SK-N-SH treated with all-trans-retinoic acid at 6 μM for 48 hours (cell line): ENCODE measurements at regions not wholly inside any gene's neighbourhood (a gene's known extent, or its start where the extent isn't known, plus 50 kb on each side); places are given as distances from the start of the nearest gene placed in this dataset.

Experiments used
- ATAC-seq: fragments of 200-7000 bp; cut with Tn5 transposase; 3 replicates; pipeline ENCODE4 v1.9.1; 2020; ENCODE audit warnings: mild to moderate bottlenecking, moderate library complexity
- ARNTL ChIP-seq: fragments of 450-650 bp; formaldehyde crosslinking; IDR thresholded peaks from 2 replicates; pipeline ENCODE4 v1.5.0; 2020; ENCODE audit warnings: low read depth, mild to moderate bottlenecking, moderate library complexity, borderline replicate concordance
- BACH2 ChIP-seq: fragments of 250-450 bp; sonication (Bioruptor Pico); IDR thresholded peaks from 2 replicates; pipeline ENCODE4 v1.9.0; 2021; ENCODE audit warnings: mild to moderate bottlenecking, borderline replicate concordance
- CREB5 ChIP-seq: fragments of 250-450 bp; sonication (Bioruptor Pico); IDR thresholded peaks from 2 replicates; pipeline ENCODE4 v1.5.1; 2020; ENCODE audit warnings: low read depth, mild to moderate bottlenecking, moderate library complexity
- CSDC2 ChIP-seq: fragments of 250-450 bp; sonication (Bioruptor Pico); IDR thresholded peaks from 2 replicates; pipeline ENCODE4 v1.5.0; 2020; ENCODE audit warnings: mild to moderate bottlenecking, moderate library complexity
- CSRNP3 ChIP-seq: fragments of 250-450 bp; sonication (Bioruptor Pico); IDR thresholded peaks from 2 replicates; pipeline ENCODE4 v1.5.1; 2021; ENCODE audit warnings: mild to moderate bottlenecking, moderate library complexity
- ESRRG ChIP-seq: fragments of 250-450 bp; sonication (Bioruptor Pico); IDR thresholded peaks from 2 replicates; pipeline ENCODE4 v1.6.1; 2021; ENCODE audit warnings: mild to moderate bottlenecking
- GLIS3 ChIP-seq: fragments of 250-450 bp; sonication (Bioruptor Pico); IDR thresholded peaks from 2 replicates; pipeline ENCODE4 v1.5.0; 2020; ENCODE audit warnings: mild to moderate bottlenecking, moderate library complexity
- ISL1 ChIP-seq: fragments of 250-450 bp; sonication (Bioruptor Pico); IDR thresholded peaks from 2 replicates; pipeline ENCODE4 v2.1.2; 2022; ENCODE audit warnings: mild to moderate bottlenecking, moderate library complexity
- OSR1 ChIP-seq: fragments of 250-450 bp; sonication (Bioruptor Pico); IDR thresholded peaks from 2 replicates; pipeline ENCODE4 v1.8.0; 2022; ENCODE audit warnings: moderate library complexity, mild to moderate bottlenecking, inconsistent platforms
- POU6F1 ChIP-seq: fragments of 250-450 bp; sonication (Bioruptor Pico); IDR thresholded peaks from 2 replicates; pipeline ENCODE4 v1.8.0; 2021; ENCODE audit warnings: low read depth, mild to moderate bottlenecking, moderate library complexity, borderline replicate concordance
- PPARA ChIP-seq: fragments of 250-450 bp; sonication (Bioruptor Pico); IDR thresholded peaks from 2 replicates; pipeline ENCODE4 v1.5.0; 2020; ENCODE audit warnings: mild to moderate bottlenecking, borderline replicate concordance
- RARB ChIP-seq: fragments of 250-450 bp; sonication (Bioruptor Pico); IDR thresholded peaks from 2 replicates; pipeline ENCODE4 v1.8.0; 2021; ENCODE audit warnings: mild to moderate bottlenecking, moderate library complexity
- SNAI2 ChIP-seq: fragments of 250-450 bp; sonication (Bioruptor Pico); IDR thresholded peaks from 2 replicates; pipeline ENCODE4 v1.5.0; 2020; ENCODE audit warnings: mild to moderate bottlenecking, moderate library complexity
- TCF4 ChIP-seq: fragments of 250-450 bp; sonication (Bioruptor Pico); IDR thresholded peaks from 2 replicates; pipeline ENCODE4 v1.8.0; 2021; ENCODE audit warnings: mild to moderate bottlenecking, moderate library complexity, borderline replicate concordance
- TOX ChIP-seq: fragments of 250-450 bp; sonication (Bioruptor Pico); IDR thresholded peaks from 2 replicates; pipeline ENCODE4 v1.8.0; 2021; ENCODE audit warnings: mild to moderate bottlenecking, moderate library complexity, borderline replicate concordance
- TSHZ2 ChIP-seq: fragments of 250-450 bp; sonication (Bioruptor Pico); IDR thresholded peaks from 2 replicates; pipeline ENCODE4 v1.5.0; 2020; ENCODE audit warnings: mild to moderate bottlenecking, moderate library complexity
- ZC3H10 ChIP-seq: fragments of 250-450 bp; sonication (Bioruptor Pico); IDR thresholded peaks from 2 replicates; pipeline ENCODE4 v1.5.1; 2021; ENCODE audit warnings: mild to moderate bottlenecking, moderate library complexity
- ZFP3 ChIP-seq: fragments of 250-450 bp; sonication (Bioruptor Pico); IDR thresholded peaks from 2 replicates; pipeline ENCODE4 v1.5.0; 2020; ENCODE audit warnings: mild to moderate bottlenecking, moderate library complexity
- ZFP30 ChIP-seq: fragments of 450-650 bp; formaldehyde crosslinking; IDR thresholded peaks from 2 replicates; pipeline ENCODE4 v1.5.0; 2022; ENCODE audit warnings: mild to moderate bottlenecking, moderate library complexity
- ZNF565 ChIP-seq: fragments of 450-650 bp; formaldehyde crosslinking; conservative IDR thresholded peaks from 2 replicates; pipeline ENCODE4 v1.5.0; 2020; ENCODE audit warnings: low read depth, mild to moderate bottlenecking, moderate library complexity
- ZNF70 ChIP-seq: fragments of 450-650 bp; formaldehyde crosslinking; IDR thresholded peaks from 2 replicates; pipeline ENCODE4 v1.5.0; 2020; ENCODE audit warnings: mild to moderate bottlenecking, moderate library complexity
- ZNF8 ChIP-seq: fragments of 450-650 bp; formaldehyde crosslinking; IDR thresholded peaks from 2 replicates; pipeline ENCODE4 v1.5.0; 2020; ENCODE audit warnings: mild to moderate bottlenecking, moderate library complexity

- peak; percentile 40; the same call in 1 of the 3 replicates for ATAC-seq
- TF ChIP-seq ZC3H10 (no peak), OSR1 (CRISPR knock-in tag) (no peak), CSRNP3 (no peak), ESRRG (CRISPR knock-in tag) (no peak), ISL1 (CRISPR knock-in tag) (no peak), TSHZ2 (no peak), POU6F1 (CRISPR knock-in tag) (no peak), TOX (CRISPR knock-in tag) (no peak), ZNF565 (no peak), ZNF8 (CRISPR knock-in tag) (no peak), ARNTL (no peak), RARB (CRISPR knock-in tag) (no peak), BACH2 (CRISPR knock-in tag) (no peak)
- TF ChIP-seq, all 23 proteins: peak for 0
These were observed 1016.5 kb downstream of the SH3BGRL start for GRCh38 chrX:82218361-82218760.

GRCh38 chrX:82219129-82219528 is 1017.2 kb downstream of the SH3BGRL start:
- no peak for TF ChIP-seq CSDC2
- no peak for TF ChIP-seq ZNF70
- TF ChIP-seq ESRRG (CRISPR knock-in tag), result no peak
- no peak for TF ChIP-seq CREB5
- no peak for TF ChIP-seq GLIS3 (CRISPR knock-in tag)
- no peak for ATAC-seq

- no peak for TF ChIP-seq ZNF565
- no peak for TF ChIP-seq ZFP3
- TF ChIP-seq TOX (CRISPR knock-in tag), result no peak
- no peak for TF ChIP-seq ZFP30
- no peak for TF ChIP-seq ISL1 (CRISPR knock-in tag)
- TF ChIP-seq SNAI2, result no peak
- no peak for TF ChIP-seq TCF4 (CRISPR knock-in tag)
- no peak for TF ChIP-seq RARB (CRISPR knock-in tag)
- ATAC-seq, result no peak
These were observed 1023.1 kb downstream of the SH3BGRL start for GRCh38 chrX:82224961-82225360.

GRCh38 chrX:82230013-82230412 is 1028.1 kb downstream of the SH3BGRL start:
- TF ChIP-seq POU6F1 (CRISPR knock-in tag), result no peak
- no peak for TF ChIP-seq PPARA (CRISPR knock-in tag)
- no peak for TF ChIP-seq BACH2 (CRISPR knock-in tag)
- TF ChIP-seq ZFP3, result no peak
- TF ChIP-seq TSHZ2, result no peak
- TF ChIP-seq RARB (CRISPR knock-in tag), result no peak
- no peak for ATAC-seq
